Activated CD4-positive, alpha-beta T cell treated with anti-CD3 and anti-CD28 coated beads for 36 hours (primary cell): ENCODE measurements at regions not wholly inside any gene's neighbourhood (a gene's known extent, or its start where the extent isn't known, plus 50 kb on each side); places are given as distances from the start of the nearest gene placed in this dataset.
"Not testable (repeated sequence)": the region's sequence is repeated elsewhere in the genome, so short reads cannot be mapped to it uniquely, and the experiment has no call there.

Source experiments
- ATAC-seq: fragments of 200-7000 bp; cut with Tn5 transposase; one replicate; pipeline ENCODE4 v1.10.0; 2021; ENCODE audit warnings: mild to moderate bottlenecking, moderate library complexity
- CTCF ChIA-PET: fragments of 350-600 bp; sonication (Branson Sonifier 250); formaldehyde crosslinking; loops from one replicate; lab custom pipeline; 2021; ENCODE audit warnings: antibody characterized with exemption; lab: Charles Lee
- POLR2A ChIA-PET: fragments of 350-600 bp; sonication (Branson Sonifier 250); formaldehyde crosslinking; loops from one replicate; lab custom pipeline; 2021; ENCODE audit warnings: antibody characterized with exemption, inconsistent platforms; lab: Charles Lee
- DNase-seq: peaks from one replicate; pipeline ENCODE4 v3.0.0-alpha.2; 2020
- H3K27ac Mint-ChIP-seq: one replicate; pipeline ENCODE4 v1.8.0; 2021; ENCODE audit warnings: mixed read lengths
- H3K27me3 Mint-ChIP-seq: one replicate; pipeline ENCODE4 v1.8.0; 2021; ENCODE audit warnings: mixed read lengths
- H3K36me3 Mint-ChIP-seq: one replicate; pipeline ENCODE4 v1.8.0; 2021; ENCODE audit warnings: low read depth, mixed read lengths
- H3K4me1 Mint-ChIP-seq: one replicate; pipeline ENCODE4 v1.8.0; 2021; ENCODE audit warnings: mixed read lengths
- H3K4me3 Mint-ChIP-seq: one replicate; pipeline ENCODE4 v1.8.0; 2021; ENCODE audit warnings: mild to moderate bottlenecking, moderate library complexity, mixed read lengths
- H3K9me3 Mint-ChIP-seq: one replicate; pipeline ENCODE4 v1.8.0; 2021; ENCODE audit warnings: low read depth, mixed read lengths
- intact Hi-C, 2 experiments: fragments of 100-400 bp; cut with DNase I in 1 of 2; cut with micrococcal nuclease in 1 of 2; formaldehyde crosslinking; loops; one replicate each; pipeline versions ENCODE4 v1.14.2 to v1.15.1; 2022 to 2024; cut with DNase I, micrococcal nuclease

- intact Hi-C loops, result no loop called here
- ATAC-seq, result no peak
- no peaks in the 10 kb centered on the region for H3K36me3 Mint-ChIP-seq
These were observed 508.5 kb downstream of the ETNK1 start for GRCh38 chr12:23133471-23133870.

GRCh38 chr12:23139026-23139425 lies 514.1 kb downstream of the ETNK1 start:
- Mint-ChIP-seq H3K4me1 (no peaks in the 10 kb centered on the region), H3K27ac (no peak overlapping the region), H3K4me3 (no peak overlapping the region), H3K9me3 (peaks cover 4% of the 10 kb centered on the region), H3K36me3 (no peaks in the 10 kb centered on the region), H3K27me3 (no peaks in the 10 kb centered on the region)
- CTCF ChIA-PET, result no interaction called here
- no peak for DNase-seq
- intact Hi-C loops, result no loop called here
- ATAC-seq, result no peak
- POLR2A ChIA-PET, result no interaction called here

More at GRCh38 chr12:23133471-23133870, 508.5 kb downstream of the ETNK1 start:
- Mint-ChIP-seq H3K27me3 (no peaks in the 10 kb centered on the region), H3K9me3 (no peaks in the 10 kb centered on the region), H3K4me1 (no peaks in the 10 kb centered on the region), H3K27ac (no peak overlapping the region), H3K4me3 (no peak overlapping the region)
- DNase-seq, result no peak
- ChIA-PET CTCF (no interaction called here), POLR2A (no interaction called here)

- no peak for ATAC-seq
These were observed 515.7 kb downstream of the ETNK1 start for GRCh38 chr12:23140710-23141109.

GRCh38 chr12:23141335-23141734 lies 516.4 kb downstream of the ETNK1 start:
- CTCF ChIA-PET, result no interaction called here
- Mint-ChIP-seq H3K27me3 (peaks cover 2% of the 10 kb centered on the region), H3K27ac (no peak overlapping the region), H3K36me3 (no peaks in the 10 kb centered on the region), H3K4me1 (no peaks in the 10 kb centered on the region), H3K4me3 (no peak overlapping the region), H3K9me3 (peaks cover 17% of the 10 kb centered on the region)
- POLR2A ChIA-PET, result no interaction called here
- ATAC-seq (no peak), DNase-seq (no peak)
- intact Hi-C loops, result no loop called here

More at GRCh38 chr12:23140710-23141109, 515.7 kb downstream of the ETNK1 start:
- Mint-ChIP-seq H3K9me3 (peaks cover 16% of the 10 kb centered on the region), H3K27me3 (peaks cover 2% of the 10 kb centered on the region), H3K4me1 (no peaks in the 10 kb centered on the region), H3K27ac (no peak overlapping the region), H3K36me3 (no peaks in the 10 kb centered on the region), H3K4me3 (no peak overlapping the region)
- ChIA-PET POLR2A (no interaction called here), CTCF (no interaction called here)
- no peak for DNase-seq
- intact Hi-C loops, result no loop called here

- CTCF ChIA-PET, H3K27ac Mint-ChIP-seq, ATAC-seq, intact Hi-C loops, DNase-seq, H3K4me1 Mint-ChIP-seq, H3K36me3 Mint-ChIP-seq, H3K27me3 Mint-ChIP-seq, H3K4me3 Mint-ChIP-seq, POLR2A ChIA-PET: not testable (repeated sequence)
- H3K9me3 Mint-ChIP-seq, result peaks cover 18% of the 10 kb centered on the region
These were observed 521.1 kb downstream of the ETNK1 start for GRCh38 chr12:23146070-23146469.

GRCh38 chr12:23168459-23168858 lies 543.5 kb downstream of the ETNK1 start:
- no peak overlapping the region for H3K27ac Mint-ChIP-seq
- ChIA-PET CTCF (no interaction called here), POLR2A (no interaction called here)
- H3K4me3 Mint-ChIP-seq, result no peak overlapping the region
- no peak for ATAC-seq
- DNase-seq, result no peak
- H3K4me1 Mint-ChIP-seq, result no peaks in the 10 kb centered on the region
- H3K27me3 Mint-ChIP-seq, result no peaks in the 10 kb centered on the region
- H3K9me3 Mint-ChIP-seq, result peaks cover 3% of the 10 kb centered on the region
- intact Hi-C loops, result no loop called here
- H3K36me3 Mint-ChIP-seq, result no peaks in the 10 kb centered on the region

- Mint-ChIP-seq H3K36me3 (no peaks in the 10 kb centered on the region), H3K9me3 (peaks cover 5% of the 10 kb centered on the region), H3K27me3 (no peaks in the 10 kb centered on the region), H3K4me3 (no peak overlapping the region), H3K4me1 (no peaks in the 10 kb centered on the region), H3K27ac (no peak overlapping the region)
- DNase-seq, result no peak
- POLR2A ChIA-PET, result no interaction called here
- CTCF ChIA-PET, result no interaction called here
- no peak for ATAC-seq
- intact Hi-C loops, result no loop called here
These were observed 544.2 kb downstream of the ETNK1 start for GRCh38 chr12:23169012-23169695.

GRCh38 chr12:23169696-23170013 lies 544.7 kb downstream of the ETNK1 start:
- Mint-ChIP-seq H3K4me1 (no peaks in the 10 kb centered on the region), H3K9me3 (peaks cover 5% of the 10 kb centered on the region), H3K27ac (no peak overlapping the region), H3K36me3 (no peaks in the 10 kb centered on the region), H3K4me3 (no peak overlapping the region), H3K27me3 (no peaks in the 10 kb centered on the region)
- ChIA-PET CTCF (interaction anchor here (1.3 kb wide), 1 partner anchor 12 kb away, joined by 4 read pairs; no protein-coding TSS in a partner anchor), POLR2A (no interaction called here)
- intact Hi-C loops, result no loop called here
- ATAC-seq, result no peak
- DNase-seq, result no peak

- no peak overlapping the region for H3K4me3 Mint-ChIP-seq
- ChIA-PET CTCF (interaction anchor here (0.5 kb wide), 1 partner anchor 877 kb away, joined by 3 read pairs; no protein-coding TSS in a partner anchor), POLR2A (no interaction called here)
- DNase-seq, result no peak
- peaks cover 5% of the 10 kb centered on the region for H3K9me3 Mint-ChIP-seq
- no peak for ATAC-seq
- no peaks in the 10 kb centered on the region for H3K4me1 Mint-ChIP-seq
- no peak overlapping the region for H3K27ac Mint-ChIP-seq
- H3K27me3 Mint-ChIP-seq, result no peaks in the 10 kb centered on the region
- intact Hi-C loops, result no loop called here
- no peaks in the 10 kb centered on the region for H3K36me3 Mint-ChIP-seq
These were observed 549.9 kb downstream of the ETNK1 start for GRCh38 chr12:23174917-23175316.

- Mint-ChIP-seq H3K27me3 (no peaks in the 10 kb centered on the region), H3K36me3 (no peaks in the 10 kb centered on the region), H3K27ac (no peak overlapping the region), H3K4me3 (no peak overlapping the region), H3K4me1 (no peaks in the 10 kb centered on the region), H3K9me3 (no peaks in the 10 kb centered on the region)
- ChIA-PET POLR2A (no interaction called here), CTCF (no interaction called here)
- DNase-seq (no peak), ATAC-seq (no peak)
- intact Hi-C loops, result no loop called here
These were observed 560.4 kb downstream of the ETNK1 start for GRCh38 chr12:23185346-23185745.

GRCh38 chr12:23186950-23187349 lies 562.0 kb downstream of the ETNK1 start:
- no peak for DNase-seq
- H3K4me1 Mint-ChIP-seq, result no peaks in the 10 kb centered on the region
- no peaks in the 10 kb centered on the region for H3K36me3 Mint-ChIP-seq

GRCh38 chr12:23193552-23193951 lies 568.6 kb downstream of the ETNK1 start:
- DNase-seq, result no peak
- CTCF ChIA-PET, result interaction anchor here (0.9 kb wide), 1 partner anchor 11 kb away, joined by 3 read pairs; no protein-coding TSS in a partner anchor
- H3K9me3 Mint-ChIP-seq, result no peaks in the 10 kb centered on the region

More at GRCh38 chr12:23186950-23187349, 562.0 kb downstream of the ETNK1 start:
- Mint-ChIP-seq H3K9me3 (no peaks in the 10 kb centered on the region), H3K4me3 (no peak overlapping the region), H3K27ac (no peak overlapping the region), H3K27me3 (no peaks in the 10 kb centered on the region)
- POLR2A ChIA-PET, result no interaction called here
- ATAC-seq, result no peak
- intact Hi-C loops, result no loop called here
- CTCF ChIA-PET, result no interaction called here

More at GRCh38 chr12:23193552-23193951, 568.6 kb downstream of the ETNK1 start:
- POLR2A ChIA-PET, result no interaction called here
- Mint-ChIP-seq H3K4me3 (no peak overlapping the region), H3K27me3 (peaks cover 2% of the 10 kb centered on the region), H3K27ac (no peak overlapping the region), H3K36me3 (no peaks in the 10 kb centered on the region), H3K4me1 (no peaks in the 10 kb centered on the region)
- ATAC-seq, result no peak
- intact Hi-C loops, result no loop called here
